GM20431 (cell line): ENCODE measurements at regions not wholly inside any gene's neighbourhood (a gene's known extent, or its start where the extent isn't known, plus 50 kb on each side); places are given as distances from the start of the nearest gene placed in this dataset.

Experiments
- in situ Hi-C: fragments of 300-500 bp; cut with MseI, MboI; formaldehyde crosslinking; loops from one replicate; pipeline ENCODE4 v1.15.0; 2020; ENCODE audit warnings: low sequenced_read_pairs; ENCODE audit not compliant: unreplicated experiment

DNA sequence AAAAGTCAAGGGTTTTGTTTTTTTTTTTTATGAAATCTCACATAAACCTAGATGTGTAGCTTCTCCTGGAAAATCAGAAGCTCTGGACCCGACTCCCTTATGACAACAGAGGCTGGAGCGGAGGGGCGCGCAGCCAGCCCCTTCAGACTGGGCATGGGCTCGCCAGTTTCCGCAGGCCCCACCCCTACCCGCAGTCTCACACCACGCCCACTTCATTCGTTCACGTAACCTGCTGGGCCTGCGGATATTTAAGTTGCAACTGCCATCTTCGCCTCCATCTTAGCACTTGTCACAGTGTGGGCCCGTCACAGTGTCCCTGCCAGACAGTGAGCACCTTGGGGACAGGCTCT is 111.7 kb upstream of the PTPN1 start:
- in situ Hi-C loops: no loop called here

DNA sequence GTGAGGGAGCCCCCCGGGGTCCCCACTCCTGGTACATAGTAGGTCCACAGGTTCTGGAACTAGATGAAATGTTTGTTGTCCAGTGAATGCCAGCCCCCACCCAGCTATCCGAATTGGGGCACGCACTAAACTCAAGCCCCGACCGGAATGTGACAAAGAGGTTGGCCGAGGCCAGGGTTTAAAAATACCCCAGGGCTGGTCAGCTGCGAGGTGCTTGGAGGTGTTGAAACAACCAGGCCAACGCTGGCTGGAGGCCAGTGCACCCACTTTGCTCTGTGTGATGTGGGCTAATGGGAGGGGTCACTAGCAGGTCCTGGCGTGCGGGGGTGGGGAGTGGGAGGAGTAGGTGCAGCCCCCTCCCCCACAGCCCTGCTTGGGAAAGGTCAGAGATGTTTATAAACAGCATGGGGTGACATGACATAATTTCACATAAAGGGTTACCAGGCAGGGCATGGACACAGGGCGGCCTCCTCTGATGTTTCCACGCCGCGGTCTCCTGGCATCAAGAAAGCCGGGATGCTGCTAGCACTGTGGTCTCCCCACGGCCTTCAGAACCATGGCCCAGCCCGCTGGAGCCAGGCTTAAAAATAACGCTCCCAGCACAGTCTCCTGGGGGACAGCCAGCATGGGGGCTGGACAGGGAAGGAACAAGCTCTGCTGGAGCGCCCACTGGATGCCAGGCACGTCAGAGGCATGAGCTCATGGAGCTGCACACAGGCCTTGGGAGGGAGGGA is 111.2 kb upstream of the PTPN1 start:
- in situ Hi-C loops: no loop called here

DNA sequence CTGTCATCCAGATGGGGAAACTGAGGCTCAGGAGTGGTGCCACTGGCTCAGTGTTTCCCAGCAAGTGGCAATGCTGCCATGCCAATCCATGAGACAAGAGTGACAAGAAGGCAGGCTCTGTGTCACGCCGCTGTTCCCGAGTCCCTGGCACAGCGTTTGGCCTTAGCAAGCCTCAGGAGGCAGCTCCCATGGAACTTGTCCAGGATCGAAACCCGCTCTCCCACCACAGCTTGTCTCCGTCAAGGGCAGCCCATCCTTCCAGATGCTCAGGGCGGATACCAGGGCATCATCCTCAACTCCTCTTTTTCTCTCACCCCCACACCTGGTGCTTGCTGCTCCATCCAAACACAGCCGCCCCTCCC is 110.6 kb upstream of the PTPN1 start:
- in situ Hi-C loops: no loop called here

DNA sequence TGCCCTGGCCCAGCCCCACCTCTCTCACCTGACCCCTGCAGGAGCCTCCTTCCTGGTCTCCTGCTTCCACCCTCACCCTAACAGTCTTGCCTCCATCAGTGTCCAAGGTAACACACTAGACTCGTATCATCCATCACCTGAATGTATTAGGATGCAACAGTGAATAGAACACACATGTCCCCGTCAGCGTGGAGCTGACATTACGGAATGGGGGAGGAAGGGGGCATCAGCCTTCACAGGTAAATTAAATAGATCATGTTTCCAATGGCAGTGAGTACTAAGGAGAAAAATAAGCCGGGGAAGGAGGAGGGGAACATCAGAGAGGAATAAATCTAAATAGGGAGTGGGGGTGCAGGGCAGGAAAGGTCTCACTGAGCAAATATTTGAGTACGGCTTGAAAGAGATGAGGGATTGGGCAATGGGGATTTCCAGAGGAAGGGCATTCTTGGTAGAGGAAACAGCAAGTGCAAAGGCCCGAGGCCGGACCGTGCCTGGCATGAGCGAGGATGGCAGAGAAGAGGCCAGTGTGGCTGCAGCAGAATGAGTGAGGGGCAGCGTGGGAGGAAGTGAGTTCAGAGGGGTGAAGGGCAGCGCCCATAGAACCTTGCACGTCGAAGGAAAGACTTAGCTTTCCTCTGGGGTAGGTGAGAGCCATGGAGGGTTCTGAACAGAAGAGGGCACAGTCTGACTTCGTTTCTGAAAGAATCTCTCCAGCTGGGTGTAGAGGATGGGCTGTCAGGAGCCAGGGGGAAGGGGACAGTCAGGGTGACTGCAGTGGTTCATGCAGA is 110.1 kb upstream of the PTPN1 start:
- in situ Hi-C loops: no loop called here

DNA sequence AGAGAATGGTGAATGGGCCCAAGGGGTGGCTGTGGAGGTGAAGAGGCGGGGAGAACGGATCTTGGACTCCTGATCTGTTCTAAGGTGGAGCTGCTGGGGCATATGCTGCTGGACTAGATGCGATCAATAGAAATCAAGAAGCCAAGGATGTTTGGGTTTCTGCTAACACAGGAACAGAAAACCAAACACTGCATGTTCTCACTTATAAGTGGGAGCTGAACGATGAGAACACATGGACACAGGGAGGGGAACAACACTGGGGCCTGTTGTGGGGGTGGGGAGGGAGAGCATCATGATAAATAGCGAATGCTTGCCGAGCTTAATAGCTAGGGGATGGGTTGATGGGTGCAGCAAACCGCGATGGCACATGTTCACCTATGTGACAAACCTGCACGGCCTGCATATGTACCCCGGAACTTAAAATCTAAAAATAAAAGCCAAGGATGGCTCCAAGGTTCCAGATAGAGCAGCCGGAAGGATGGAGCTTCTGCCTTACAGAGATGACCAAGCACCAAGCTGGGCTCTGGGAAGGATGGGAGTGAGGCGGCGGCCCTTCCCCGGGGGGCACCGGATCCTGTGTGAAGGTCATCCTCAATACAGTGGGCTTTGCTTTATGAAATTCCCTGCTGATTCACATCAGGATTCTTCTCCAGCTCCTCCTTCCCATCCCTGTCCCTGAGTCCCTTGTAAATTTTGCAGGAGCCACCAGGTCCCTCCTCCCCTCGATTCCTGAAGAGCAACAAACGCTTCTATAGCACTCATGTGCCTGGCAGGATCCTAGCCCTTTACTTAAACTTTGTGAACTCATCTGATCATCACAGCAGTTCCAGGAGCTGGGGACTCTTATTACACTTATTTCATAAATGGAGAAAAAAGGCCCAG is 109.2 kb upstream of the PTPN1 start:
- in situ Hi-C loops: no loop called here

DNA sequence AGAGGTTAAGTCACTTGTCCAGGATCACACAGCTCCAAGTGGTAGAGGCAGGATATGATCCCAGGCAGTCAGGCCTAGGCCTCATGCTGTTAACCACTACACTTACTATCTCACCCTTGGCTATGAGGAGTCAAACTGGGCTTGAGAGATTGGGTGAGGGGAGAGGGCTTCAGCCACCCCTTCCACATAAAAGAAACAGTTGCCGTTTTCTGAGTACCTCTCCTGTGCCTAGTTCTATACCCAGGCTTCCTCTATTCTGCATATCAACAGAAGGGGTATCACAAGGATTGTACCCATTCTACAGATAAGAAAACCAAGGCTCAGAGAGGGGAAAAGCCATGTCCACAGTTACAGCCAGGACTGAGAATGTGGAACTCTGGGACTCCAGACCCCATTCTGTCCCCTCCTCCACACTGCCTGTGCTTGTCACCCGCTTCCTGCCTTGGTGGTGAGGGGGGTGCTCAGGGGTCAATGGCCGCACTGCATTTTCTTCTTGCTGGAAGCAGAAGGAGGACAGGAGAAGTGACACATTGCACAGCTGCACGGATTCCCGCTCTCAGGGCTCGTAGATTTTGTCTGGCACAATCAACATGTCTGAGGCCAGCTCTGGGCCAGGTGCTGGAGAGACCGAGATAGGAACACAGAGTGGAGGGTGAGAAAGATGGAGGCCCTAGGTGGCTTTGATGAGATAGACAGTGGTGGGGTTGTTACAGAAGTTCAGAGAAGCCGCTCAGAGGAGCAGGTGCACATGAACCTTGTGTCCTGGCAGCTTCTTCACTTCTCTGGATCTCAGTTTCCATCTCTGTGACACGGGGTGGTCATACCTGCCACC is 108.4 kb upstream of the PTPN1 start:
- in situ Hi-C loops: no loop called here

DNA sequence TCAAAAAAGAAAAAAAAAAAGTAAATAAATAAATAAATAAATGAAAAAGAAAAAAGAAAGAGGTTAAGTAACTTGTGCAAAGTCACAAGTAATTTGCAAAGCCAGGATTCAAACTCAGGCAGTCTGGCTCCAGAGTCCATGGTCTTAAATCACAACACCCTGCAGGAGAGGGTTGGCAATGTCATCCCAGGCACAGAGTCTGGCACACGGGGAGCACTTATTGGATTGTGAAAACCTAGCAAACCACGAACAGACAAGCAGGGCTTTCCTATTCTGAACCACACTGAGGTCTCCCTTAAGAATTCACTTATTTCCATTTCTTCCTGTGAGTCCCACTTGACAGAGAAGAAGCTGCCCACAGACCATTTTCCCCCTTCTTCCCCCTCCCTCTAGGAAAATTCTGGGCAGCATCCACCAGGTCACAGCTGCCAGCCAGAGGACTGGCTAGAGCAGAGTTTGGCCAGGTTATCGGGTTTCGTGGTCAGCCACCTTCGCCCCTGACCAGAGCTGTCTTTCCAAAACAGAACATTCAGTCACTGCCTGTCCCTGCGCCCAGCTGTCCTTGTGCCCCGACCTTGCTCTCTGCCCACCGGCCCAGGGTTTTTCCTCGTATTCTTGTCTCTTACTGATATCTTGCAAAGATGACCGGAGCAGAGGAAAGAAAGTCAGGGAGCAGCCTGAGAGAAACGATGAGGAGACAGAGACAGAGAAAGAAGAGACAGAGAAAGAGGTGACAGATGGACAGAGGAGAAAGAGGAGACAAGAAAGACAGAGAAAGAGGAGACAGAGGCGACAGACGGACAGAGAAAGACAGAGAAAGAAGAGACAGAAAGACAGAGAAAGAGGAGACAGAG is 106.4 kb upstream of the PTPN1 start:
- in situ Hi-C loops: no loop called here

DNA sequence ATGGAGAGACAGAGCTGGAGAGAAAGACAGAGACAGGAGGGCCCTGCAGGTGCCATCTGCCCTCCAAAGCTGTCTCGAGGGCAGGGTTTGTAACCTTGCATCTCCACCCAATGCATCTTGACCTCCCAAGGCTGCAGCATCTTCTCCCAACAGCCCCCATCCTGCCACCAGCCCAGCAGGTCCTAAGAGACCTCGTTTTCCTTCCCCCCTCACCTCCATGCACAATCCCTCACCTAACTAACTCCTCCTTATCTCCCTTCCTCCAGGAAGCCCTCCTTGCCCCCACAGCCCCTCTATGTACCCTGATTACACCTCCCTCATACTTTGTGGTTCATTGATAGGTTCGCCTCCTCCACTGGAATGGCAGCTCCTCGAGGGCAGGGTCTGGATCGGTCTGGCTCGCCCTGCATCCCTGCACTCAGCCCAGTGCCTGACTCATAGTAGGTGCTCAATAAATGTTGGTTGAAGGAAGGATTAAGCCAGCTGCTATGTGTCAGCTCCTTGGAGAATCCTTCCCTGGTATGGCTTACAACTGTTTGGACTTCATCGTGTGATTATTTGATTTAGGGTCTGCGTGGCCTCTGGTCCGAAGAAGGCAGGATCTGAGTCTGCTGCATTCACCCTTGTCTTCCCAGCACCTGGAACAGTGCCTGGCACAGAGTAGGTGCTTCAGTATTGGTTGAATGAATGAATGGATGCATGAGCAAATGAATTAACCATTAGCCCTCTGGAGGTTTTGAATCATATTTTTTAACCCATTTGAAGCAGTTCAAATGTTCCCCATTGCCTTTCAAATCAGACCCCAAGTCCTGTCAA is 105.6 kb upstream of the PTPN1 start:
- in situ Hi-C loops: no loop called here

DNA sequence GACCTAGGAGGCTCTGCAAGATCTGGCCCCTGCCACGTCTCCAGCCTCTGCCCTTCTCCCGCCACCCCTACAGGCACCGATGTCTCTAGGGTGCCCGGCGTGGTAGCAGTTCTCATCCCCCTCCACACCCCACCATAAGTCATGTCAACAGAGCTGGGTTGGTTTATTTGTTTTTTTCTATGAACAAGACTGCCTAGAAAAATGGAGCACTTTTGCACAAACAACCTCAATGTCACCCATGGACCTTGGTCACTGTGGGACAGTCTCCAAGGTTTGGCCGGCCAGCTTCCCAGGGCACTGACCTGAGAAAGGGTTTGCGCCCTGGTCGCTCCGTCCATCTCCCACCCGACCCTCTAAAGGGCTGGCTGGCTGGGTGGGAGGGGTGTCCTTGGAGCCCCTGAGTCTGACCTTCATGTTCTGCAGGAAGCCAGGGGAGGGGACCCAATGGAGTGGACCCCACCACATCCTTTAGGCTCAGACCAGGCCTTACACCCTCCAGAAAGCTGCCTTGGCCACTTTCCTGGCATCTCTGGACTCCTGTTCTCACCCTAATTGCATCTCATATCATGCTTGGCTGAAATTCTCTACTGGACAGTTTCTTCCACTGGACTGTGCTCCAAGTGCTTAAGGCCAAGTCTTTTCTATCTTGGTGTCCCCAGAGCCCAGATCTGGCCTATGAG is 104.8 kb upstream of the PTPN1 start:
- in situ Hi-C loops: no loop called here

DNA sequence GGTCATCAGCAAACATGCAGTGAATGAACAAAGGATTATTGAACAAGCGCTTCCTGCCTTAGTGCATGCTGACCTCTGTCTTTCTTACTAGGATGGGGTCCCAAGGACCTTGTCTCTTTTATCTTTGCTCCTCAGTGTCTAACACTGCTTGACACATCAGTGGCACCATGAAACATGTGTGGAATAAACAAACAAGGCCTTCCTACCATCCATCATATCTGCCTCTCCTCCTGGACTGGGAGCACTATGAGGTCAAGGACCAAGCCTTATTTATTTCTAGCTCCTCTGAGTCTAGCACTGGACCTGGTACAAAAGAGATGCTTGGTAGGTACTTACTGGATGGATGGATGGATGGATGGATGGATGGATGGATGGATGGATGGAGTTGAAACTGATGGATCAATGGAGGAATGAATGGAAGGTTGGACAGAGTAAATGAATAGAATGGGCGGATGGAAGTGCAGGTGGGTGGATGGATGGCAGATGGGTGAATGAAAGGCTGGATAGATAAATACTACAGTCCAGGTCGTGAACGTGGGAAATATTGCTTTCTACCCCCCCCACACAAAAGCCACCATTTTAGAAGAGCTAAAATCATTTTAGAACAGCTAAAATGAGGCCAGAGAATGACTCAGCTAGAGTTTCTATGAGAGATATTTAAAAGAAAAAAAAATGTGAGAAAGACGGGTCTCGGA is 104.1 kb upstream of the PTPN1 start:
- in situ Hi-C loops: no loop called here

DNA sequence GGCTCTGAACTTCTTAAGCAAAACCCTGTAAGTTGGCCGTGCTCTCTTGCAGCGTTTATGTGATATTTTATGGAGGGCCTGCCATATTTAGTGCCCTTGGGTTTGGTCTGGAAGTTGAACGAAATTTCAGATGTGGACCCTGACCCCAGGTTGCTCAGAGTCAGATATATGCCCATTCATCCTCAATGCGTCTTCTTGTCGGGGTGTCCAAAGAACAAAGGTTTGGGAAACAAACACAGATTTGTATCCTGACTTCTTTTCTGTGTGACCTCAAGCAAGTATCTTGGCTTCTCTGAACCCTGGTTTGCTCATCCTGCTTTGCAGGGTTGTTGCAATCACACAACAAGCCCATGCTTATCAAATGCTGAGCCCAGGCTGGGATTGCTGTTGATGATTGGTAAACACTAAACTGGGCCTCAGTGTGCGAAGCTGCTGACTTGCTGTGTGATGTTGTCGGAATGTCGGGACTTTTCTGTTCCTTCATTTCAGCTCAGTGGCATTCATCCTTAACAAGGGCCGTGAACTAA is 103.5 kb upstream of the PTPN1 start:
- in situ Hi-C loops: no loop called here

DNA sequence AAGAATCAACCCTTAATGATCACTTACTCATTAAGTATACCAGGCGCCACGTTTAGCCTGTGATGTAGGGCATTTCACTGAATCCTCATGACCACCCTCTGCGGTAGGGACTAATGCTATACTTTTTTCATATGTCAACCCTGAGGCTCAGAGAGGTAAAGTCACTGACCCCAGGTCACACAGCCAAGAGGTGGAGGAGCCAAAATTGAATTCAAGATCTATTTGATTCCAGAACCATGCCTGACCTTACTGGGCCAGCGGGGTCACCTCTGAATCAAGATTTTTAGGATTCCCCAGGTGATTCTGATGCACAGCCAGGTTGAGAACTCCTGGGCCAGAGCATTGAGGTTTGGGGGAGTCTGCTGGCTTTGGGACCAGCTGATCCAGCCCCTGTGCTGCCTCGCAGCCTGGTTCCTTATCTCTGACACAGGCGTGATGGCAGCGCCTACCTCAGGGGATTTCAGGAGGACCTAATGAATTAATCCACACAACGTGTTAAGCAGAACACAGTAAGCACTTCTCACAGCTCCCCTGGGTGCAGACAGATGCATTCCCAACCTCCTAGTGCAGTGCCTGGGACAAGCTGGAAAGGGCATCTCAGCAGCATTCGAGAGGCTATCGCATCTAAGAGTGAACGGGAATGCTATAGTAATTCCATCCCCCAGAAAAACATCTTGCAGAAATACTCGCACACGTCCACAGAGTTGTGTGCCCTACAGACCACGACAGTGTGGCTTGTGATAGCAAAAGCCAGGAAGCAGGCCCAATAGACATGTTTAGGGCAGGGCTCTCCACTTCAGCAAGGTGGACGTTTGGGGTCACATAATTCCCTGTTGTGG is 101.4 kb upstream of the PTPN1 start:
- in situ Hi-C loops: no loop called here

DNA sequence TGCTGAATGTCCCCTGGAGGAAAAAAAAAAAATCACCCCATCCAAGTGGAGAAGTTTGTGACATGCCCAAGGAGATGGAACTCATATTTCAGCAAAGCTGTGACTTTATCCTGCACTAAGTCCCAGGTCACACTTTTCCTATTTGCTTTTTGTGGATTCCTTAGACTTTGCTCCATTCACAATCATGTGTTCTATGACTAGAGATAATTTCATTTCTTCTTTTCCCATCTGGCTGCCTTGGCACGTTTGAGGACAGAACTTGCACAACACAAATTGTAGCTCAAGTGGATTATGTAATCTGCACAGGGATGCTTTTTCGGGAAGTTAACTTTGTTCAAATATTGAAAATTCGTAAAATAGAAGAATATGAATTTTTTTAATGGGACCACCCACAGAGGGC is 100.7 kb upstream of the PTPN1 start:
- in situ Hi-C loops: no loop called here

DNA sequence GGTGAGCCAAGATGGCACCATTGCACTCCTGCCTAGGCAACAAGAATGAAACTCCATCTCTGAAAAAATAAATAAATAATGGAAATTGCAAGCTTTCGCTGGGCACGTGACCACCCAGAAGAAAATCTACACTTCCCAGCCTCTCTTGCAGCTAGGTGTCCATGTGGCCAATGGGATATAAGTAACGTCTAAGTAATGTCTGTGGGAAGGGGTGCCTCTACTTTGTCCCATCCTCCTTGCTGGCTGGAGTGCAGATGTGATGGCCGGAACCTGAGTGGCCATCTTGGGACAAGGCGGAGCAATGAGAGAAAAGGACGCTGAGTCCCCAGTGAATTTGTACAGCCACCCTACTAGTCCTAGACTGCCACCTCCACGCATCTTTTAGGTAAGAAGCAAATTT is 99.8 kb upstream of the PTPN1 start:
- in situ Hi-C loops: no loop called here

DNA sequence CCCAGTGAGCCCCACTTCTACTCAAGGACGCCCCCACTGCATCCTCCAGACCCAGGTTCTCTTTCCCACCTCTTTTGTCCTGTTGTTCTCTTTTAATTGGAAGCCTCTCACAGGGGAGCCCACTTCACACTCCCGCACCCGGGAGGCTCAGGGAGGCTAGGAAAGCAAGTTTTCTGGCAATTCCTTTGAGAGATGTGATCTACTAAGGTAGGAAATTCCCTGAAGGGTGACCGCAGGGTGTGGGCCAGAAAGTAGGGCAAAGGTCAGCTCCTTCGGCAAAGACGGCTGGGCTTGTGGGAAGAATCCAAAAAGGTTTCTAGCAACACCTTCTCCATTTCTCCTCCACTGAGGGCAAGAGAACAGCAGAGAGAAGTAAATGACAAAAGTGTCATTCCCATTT is 98.1 kb upstream of the PTPN1 start:
- in situ Hi-C loops: no loop called here

DNA sequence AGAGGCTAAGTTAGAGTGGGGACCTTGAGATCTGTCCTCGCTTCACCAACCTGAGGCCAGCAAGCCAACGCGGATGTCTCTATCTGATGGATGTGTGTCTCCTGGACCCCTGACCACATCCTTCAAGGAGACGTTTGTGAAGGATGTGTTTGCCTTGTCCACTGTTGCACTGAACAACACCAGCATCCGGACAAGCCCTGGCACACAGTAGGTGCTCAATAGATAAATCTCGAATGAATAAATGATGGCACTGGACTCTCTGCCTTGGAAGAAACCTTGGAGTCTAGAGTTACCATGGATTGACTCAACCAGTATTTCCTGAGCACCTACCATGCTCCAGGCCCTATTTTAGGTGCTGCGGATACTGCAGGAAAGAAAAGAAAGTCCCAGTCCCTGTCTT is 97.7 kb upstream of the PTPN1 start:
- in situ Hi-C loops: no loop called here
